Neural cell (in vitro differentiated cells): ENCODE measurements at regions not wholly inside any gene's neighbourhood (a gene's known extent, or its start where the extent isn't known, plus 50 kb on each side); places are given as distances from the start of the nearest gene placed in this dataset.

ENCODE experiments used
- H2AFZ ChIP-seq: fragments of 200-600, 300-800 bp; sonication (generic), shearing (Covaris generic); 2 replicates; pipeline ENCODE4 v1.6.0; 2014; ENCODE audit warnings: low read depth, mild to moderate bottlenecking, antibody characterized with exemption, low read length, moderate library complexity
- H3F3A ChIP-seq: fragments of 200-600 bp; shearing (Covaris generic); 2 replicates; pipeline ENCODE4 v1.6.1; 2016; ENCODE audit warnings: mild to moderate bottlenecking, moderate library complexity, mixed read lengths, antibody characterized with exemption, low read length; ENCODE audit not compliant: insufficient read depth, poor library complexity, severe bottlenecking
- H3K27ac ChIP-seq: fragments of 200-600, 300-800 bp; sonication (generic), shearing (Covaris generic); 2 replicates; pipeline ENCODE4 v1.5.1; 2014; ENCODE audit warnings: mild to moderate bottlenecking, low read length, moderate library complexity
- H3K27me3 ChIP-seq: fragments of 300-800, 200-600 bp; sonication (generic), shearing (Covaris generic); 2 replicates; pipeline ENCODE4 v1.6.0; 2014; ENCODE audit warnings: mild to moderate bottlenecking, low read depth, low read length, moderate library complexity; ENCODE audit not compliant: insufficient read depth
- H3K36me3 ChIP-seq: fragments of 300-800, 200-600 bp; sonication (generic), shearing (Covaris generic); 2 replicates; pipeline ENCODE4 v1.5.1; 2014; ENCODE audit warnings: mild to moderate bottlenecking, antibody characterized with exemption, low read length, moderate library complexity; ENCODE audit not compliant: insufficient read depth
- H3K4me2 ChIP-seq: fragments of 300-800, 200-600 bp; sonication (generic), shearing (Covaris generic); 2 replicates; pipeline ENCODE4 v1.6.0; 2014; ENCODE audit warnings: mild to moderate bottlenecking, low read length
- H3K4me3 ChIP-seq: fragments of 300-800, 200-600 bp; sonication (generic), shearing (Covaris generic); 2 replicates; pipeline ENCODE4 v1.5.1; 2014; ENCODE audit warnings: mild to moderate bottlenecking, low read length, moderate library complexity
- H3K79me2 ChIP-seq: fragments of 200-600 bp; shearing (Covaris generic); replicated peaks from 2 replicates; pipeline ENCODE4 v1.6.0; 2014; ENCODE audit warnings: mild to moderate bottlenecking, low read length, moderate library complexity; ENCODE audit not compliant: insufficient read depth
- H3K9ac ChIP-seq: fragments of 300-800, 200-600 bp; sonication (generic), shearing (Covaris generic); 2 replicates; pipeline ENCODE4 v1.6.1; 2016; ENCODE audit warnings: mild to moderate bottlenecking, low read length, mixed read lengths
- H3K9me2 ChIP-seq: fragments of 200-600 bp; shearing (Covaris generic); 2 replicates; pipeline ENCODE4 v1.6.1; 2016; ENCODE audit warnings: mild to moderate bottlenecking, low read length, mixed read lengths; ENCODE audit not compliant: insufficient read depth
- H3K9me3 ChIP-seq: fragments of 200-600, 300-800 bp; sonication (generic), shearing (Covaris generic); 2 replicates; pipeline ENCODE4 v1.6.1; 2016; ENCODE audit warnings: mild to moderate bottlenecking, mixed run types, low read length, moderate library complexity, mixed read lengths
- H4K20me1 ChIP-seq: fragments of 200-600 bp; shearing (Covaris generic); 2 replicates; pipeline ENCODE4 v1.6.1; 2016; ENCODE audit warnings: mild to moderate bottlenecking, mixed run types; ENCODE audit not compliant: insufficient read depth
- CTCF ChIP-seq: fragments of 450-650 bp; IDR thresholded peaks from 2 replicates; pipeline ENCODE4 v1.5.1; 2014; ENCODE audit warnings: antibody characterized with exemption, mild to moderate bottlenecking, moderate library complexity; ENCODE audit not compliant: poor library complexity, severe bottlenecking
- EP300 ChIP-seq: fragments of 450-650 bp; conservative IDR thresholded peaks from 2 replicates; pipeline ENCODE4 v1.6.1; 2014; ENCODE audit warnings: antibody characterized with exemption, mild to moderate bottlenecking, moderate library complexity; ENCODE audit not compliant: poor library complexity, severe bottlenecking
- EZH2 ChIP-seq: fragments of 200-600, 300-800 bp; shearing (Covaris generic), sonication (generic); IDR thresholded peaks from 2 replicates; pipeline ENCODE4 v1.6.1; 2014; ENCODE audit warnings: antibody characterized with exemption, low read length, borderline replicate concordance, mild to moderate bottlenecking; ENCODE audit not compliant: insufficient read depth, poor library complexity, severe bottlenecking
- MXI1 ChIP-seq: fragments of 450-650 bp; conservative IDR thresholded peaks from 2 replicates; pipeline ENCODE4 v1.6.1; 2014; ENCODE audit warnings: antibody characterized with exemption, mild to moderate bottlenecking; ENCODE audit not compliant: poor library complexity, severe bottlenecking
- POLR2AphosphoS5 ChIP-seq: IDR thresholded peaks from 2 replicates; pipeline ENCODE4 v1.6.1; 2012
- RAD21 ChIP-seq: fragments of 450-650 bp; conservative IDR thresholded peaks from 2 replicates; pipeline ENCODE4 v1.6.1; 2014; ENCODE audit warnings: antibody characterized with exemption, mild to moderate bottlenecking, moderate library complexity
- REST ChIP-seq: IDR thresholded peaks from 2 replicates; pipeline ENCODE4 v1.6.1; 2012; ENCODE audit warnings: borderline replicate concordance
- SMC3 ChIP-seq: fragments of 450-650 bp; conservative IDR thresholded peaks from 2 replicates; pipeline ENCODE4 v1.6.1; 2014; ENCODE audit warnings: antibody characterized with exemption, mild to moderate bottlenecking, moderate library complexity; ENCODE audit not compliant: poor library complexity
- TAF1 ChIP-seq: IDR thresholded peaks from 2 replicates; pipeline ENCODE4 v1.6.1; 2012; ENCODE audit warnings: low read depth

- Histone ChIP-seq H3K9me2 (no peaks in the 10 kb centered on the region), H3K9ac (no peak overlapping the region), H3K4me2 (no peak overlapping the region), H3F3A (no peaks in the 10 kb centered on the region), H3K9me3 (no peaks in the 10 kb centered on the region), H3K79me2 (no peaks in the 10 kb centered on the region), H3K4me3 (no peak overlapping the region), H3K27me3 (no peaks in the 10 kb centered on the region), H4K20me1 (no peaks in the 10 kb centered on the region), H3K27ac (no peak overlapping the region), H3K36me3 (no peaks in the 10 kb centered on the region), H2AFZ (no peak overlapping the region)
- TF ChIP-seq EZH2, result no peak
- TF ChIP-seq CTCF, result no peak
- no peak for TF ChIP-seq REST
- TF ChIP-seq TAF1, result no peak
- TF ChIP-seq MXI1, result no peak
- TF ChIP-seq POLR2AphosphoS5, result no peak
- TF ChIP-seq EP300, result no peak
- TF ChIP-seq RAD21, result no peak
- TF ChIP-seq SMC3, result no peak
Measured at GRCh38 chr3:76685858-76686257, 354.0 kb upstream of the ROBO2 start.

- Histone ChIP-seq H2AFZ (no peak overlapping the region), H3K27me3 (no peaks in the 10 kb centered on the region), H3K9me3 (no peaks in the 10 kb centered on the region), H3K9me2 (no peaks in the 10 kb centered on the region), H3K9ac (no peak overlapping the region), H3F3A (no peaks in the 10 kb centered on the region), H3K36me3 (no peaks in the 10 kb centered on the region), H3K4me3 (no peak overlapping the region), H4K20me1 (no peaks in the 10 kb centered on the region), H3K79me2 (no peaks in the 10 kb centered on the region), H3K4me2 (no peak overlapping the region), H3K27ac (no peak overlapping the region)
- TF ChIP-seq EP300 (no peak), TAF1 (no peak), SMC3 (no peak), REST (no peak), EZH2 (no peak), MXI1 (no peak), POLR2AphosphoS5 (no peak), RAD21 (no peak), CTCF (no peak)
Measured at GRCh38 chr3:76687019-76687418, 352.9 kb upstream of the ROBO2 start.
